ENCODE measurements at regions not wholly inside any gene's neighbourhood (a gene's known extent, or its start where the extent isn't known, plus 50 kb on each side); places are given as distances from the start of the nearest gene placed in this dataset.

DNA sequence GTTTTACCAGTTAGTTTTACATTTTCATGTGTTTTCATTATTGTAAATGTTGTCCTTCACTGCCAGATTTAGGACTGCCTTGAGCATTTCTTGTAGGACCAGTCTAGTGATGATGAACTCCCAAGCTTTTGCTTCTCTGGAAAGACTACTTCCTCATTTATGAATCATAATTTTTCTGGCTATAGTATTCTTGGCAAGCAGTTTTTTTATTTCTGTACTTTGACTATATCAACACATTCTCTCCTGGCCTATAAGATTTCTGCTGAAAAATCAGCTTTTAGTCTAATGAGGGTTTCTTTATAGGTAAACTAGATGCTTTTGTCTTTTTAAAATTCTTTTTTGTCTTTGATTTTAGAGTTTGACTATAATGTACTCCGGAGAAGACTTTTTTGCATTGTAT lies 256.8 kb upstream of the GRAMD2B start:
- Histone ChIP-seq H3K9me3 (ENCODE audit: severe bottlenecking) (peaks cover 6% of the 10 kb centered on the region), H3K4me3 (ENCODE audit: low read depth, low read length) (no peak overlapping the region), H3K27me3 (ENCODE audit: insufficient read depth, low read depth, severe bottlenecking) (no peaks in the 10 kb centered on the region), H3K36me3 (no peaks in the 10 kb centered on the region), H3K27ac (no peak overlapping the region)
- TF ChIP-seq, protein P1, sequence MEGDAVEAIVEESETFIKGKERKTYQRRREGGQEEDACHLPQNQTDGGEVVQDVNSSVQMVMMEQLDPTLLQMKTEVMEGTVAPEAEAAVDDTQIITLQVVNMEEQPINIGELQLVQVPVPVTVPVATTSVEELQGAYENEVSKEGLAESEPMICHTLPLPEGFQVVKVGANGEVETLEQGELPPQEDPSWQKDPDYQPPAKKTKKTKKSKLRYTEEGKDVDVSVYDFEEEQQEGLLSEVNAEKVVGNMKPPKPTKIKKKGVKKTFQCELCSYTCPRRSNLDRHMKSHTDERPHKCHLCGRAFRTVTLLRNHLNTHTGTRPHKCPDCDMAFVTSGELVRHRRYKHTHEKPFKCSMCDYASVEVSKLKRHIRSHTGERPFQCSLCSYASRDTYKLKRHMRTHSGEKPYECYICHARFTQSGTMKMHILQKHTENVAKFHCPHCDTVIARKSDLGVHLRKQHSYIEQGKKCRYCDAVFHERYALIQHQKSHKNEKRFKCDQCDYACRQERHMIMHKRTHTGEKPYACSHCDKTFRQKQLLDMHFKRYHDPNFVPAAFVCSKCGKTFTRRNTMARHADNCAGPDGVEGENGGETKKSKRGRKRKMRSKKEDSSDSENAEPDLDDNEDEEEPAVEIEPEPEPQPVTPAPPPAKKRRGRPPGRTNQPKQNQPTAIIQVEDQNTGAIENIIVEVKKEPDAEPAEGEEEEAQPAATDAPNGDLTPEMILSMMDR (IDR thresholded peaks at IDR 0.05; ENCODE audit: low read depth, low read length), result no peak
- DNase-seq, result no peak

DNA sequence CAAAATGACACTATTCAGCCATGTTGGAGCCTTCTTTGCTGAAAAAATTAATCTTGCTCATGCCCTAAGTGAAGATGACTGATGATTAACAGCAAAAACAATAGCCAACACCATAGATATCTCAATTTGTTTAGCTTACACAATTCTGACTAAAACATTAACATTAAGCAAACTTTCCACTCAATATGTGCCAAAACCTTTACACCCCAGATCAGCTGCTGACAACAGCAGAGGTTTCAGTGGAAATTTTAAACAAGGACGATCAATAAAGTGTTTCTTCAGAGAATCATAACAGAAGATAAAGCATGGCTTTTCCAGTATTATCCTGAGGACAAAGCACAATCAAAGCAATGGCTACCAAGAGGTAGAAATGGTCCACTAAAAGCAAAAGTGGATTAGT lies 254.4 kb upstream of the GRAMD2B start:
- Histone ChIP-seq H3K9me3 (ENCODE audit: severe bottlenecking) (peaks cover 6% of the 10 kb centered on the region), H3K4me3 (ENCODE audit: low read depth, low read length) (no peak overlapping the region), H3K27me3 (ENCODE audit: insufficient read depth, low read depth, severe bottlenecking) (no peaks in the 10 kb centered on the region), H3K36me3 (no peaks in the 10 kb centered on the region), H3K27ac (no peak overlapping the region)
- TF ChIP-seq, protein P1 (IDR thresholded peaks at IDR 0.05; ENCODE audit: low read depth, low read length), result no peak
- DNase-seq, result no peak

DNA sequence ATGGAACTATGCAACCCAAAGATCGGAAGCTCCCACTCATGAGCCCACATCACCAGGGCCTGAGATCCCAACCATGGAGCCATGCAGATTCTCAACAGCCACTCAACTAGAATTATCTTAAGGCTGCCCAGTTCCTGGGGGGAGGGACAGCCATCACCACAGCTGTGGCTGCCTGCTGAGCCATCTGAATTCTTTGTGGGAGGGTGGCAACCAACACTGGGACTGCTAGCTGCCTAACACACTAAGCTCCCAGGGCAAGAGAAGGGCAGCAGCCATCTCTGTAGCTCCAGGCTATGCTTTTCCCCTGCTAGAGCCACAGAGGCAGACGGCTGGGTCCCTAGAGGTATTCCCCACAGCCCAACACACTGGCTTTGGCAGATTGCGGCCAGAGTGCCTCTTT lies 251.3 kb upstream of the GRAMD2B start:
- TF ChIP-seq, protein P1 (IDR thresholded peaks at IDR 0.05; ENCODE audit: low read depth, low read length), result no peak

DNA sequence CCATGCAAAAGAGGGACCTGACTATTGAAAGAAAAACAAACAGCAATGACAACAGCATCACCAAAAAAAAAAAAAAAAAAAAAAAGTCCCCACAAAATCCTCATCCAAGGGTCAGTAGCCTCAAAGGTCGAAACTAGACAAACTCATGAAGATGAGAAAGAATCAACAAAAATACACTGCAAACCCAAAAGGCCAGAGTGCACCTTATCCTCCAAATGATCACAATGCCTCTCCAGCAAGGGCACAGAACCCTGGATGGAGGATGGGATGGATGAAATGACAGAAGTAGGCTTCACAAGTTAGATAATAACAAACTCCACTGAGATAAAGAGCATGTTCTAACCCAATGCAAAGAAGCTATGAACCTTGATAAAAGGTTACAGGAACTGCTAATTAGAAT lies 250.4 kb upstream of the GRAMD2B start:
- TF ChIP-seq, protein P1 (IDR thresholded peaks at IDR 0.05; ENCODE audit: low read depth, low read length), result no peak
- DNase-seq, result no peak
- no peak overlapping the region for H3K27ac ChIP-seq

More for the DNA sequence above, 251.3 kb upstream of the GRAMD2B start:
- H3K4me3 ChIP-seq (ENCODE audit: low read depth, low read length), result no peak overlapping the region
- H3K27ac ChIP-seq, result no peak overlapping the region
- no peak for DNase-seq
- no peaks in the 10 kb centered on the region for H3K27me3 ChIP-seq (ENCODE audit: insufficient read depth, low read depth, severe bottlenecking)
- no peaks in the 10 kb centered on the region for H3K36me3 ChIP-seq
- peaks cover 8% of the 10 kb centered on the region for H3K9me3 ChIP-seq (ENCODE audit: severe bottlenecking)

DNA sequence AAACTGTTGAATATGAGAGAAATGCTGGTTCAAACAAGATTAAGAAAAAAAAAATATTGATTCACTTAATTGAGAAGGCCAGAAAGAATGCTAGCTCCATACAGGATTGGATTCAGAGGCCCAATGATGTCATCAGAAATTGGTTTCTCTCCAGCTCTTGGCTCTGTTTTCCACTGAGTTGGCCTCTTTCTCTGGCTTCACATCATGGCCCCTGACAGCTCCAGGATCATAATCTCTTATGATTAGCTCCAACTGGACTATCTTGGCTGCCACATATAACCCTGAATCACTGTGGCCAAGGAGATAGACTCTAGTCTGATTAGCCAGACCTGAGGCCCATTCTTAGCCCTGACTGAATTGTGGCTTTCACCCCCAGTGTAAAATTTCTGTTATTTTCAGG lies 244.7 kb upstream of the GRAMD2B start:
- Histone ChIP-seq H3K36me3 (no peaks in the 10 kb centered on the region), H3K27me3 (ENCODE audit: insufficient read depth, low read depth, severe bottlenecking) (no peaks in the 10 kb centered on the region), H3K4me3 (ENCODE audit: low read depth, low read length) (no peak overlapping the region), H3K9me3 (ENCODE audit: severe bottlenecking) (peaks cover 2% of the 10 kb centered on the region), H3K27ac (no peak overlapping the region)
- TF ChIP-seq, protein P1 (IDR thresholded peaks at IDR 0.05; ENCODE audit: low read depth, low read length), result no peak
- no peak for DNase-seq

More for the DNA sequence above, 250.4 kb upstream of the GRAMD2B start:
- Histone ChIP-seq H3K27me3 (ENCODE audit: insufficient read depth, low read depth, severe bottlenecking) (no peaks in the 10 kb centered on the region), H3K9me3 (ENCODE audit: severe bottlenecking) (peaks cover 2% of the 10 kb centered on the region), H3K4me3 (ENCODE audit: low read depth, low read length) (no peak overlapping the region), H3K36me3 (no peaks in the 10 kb centered on the region)

DNA sequence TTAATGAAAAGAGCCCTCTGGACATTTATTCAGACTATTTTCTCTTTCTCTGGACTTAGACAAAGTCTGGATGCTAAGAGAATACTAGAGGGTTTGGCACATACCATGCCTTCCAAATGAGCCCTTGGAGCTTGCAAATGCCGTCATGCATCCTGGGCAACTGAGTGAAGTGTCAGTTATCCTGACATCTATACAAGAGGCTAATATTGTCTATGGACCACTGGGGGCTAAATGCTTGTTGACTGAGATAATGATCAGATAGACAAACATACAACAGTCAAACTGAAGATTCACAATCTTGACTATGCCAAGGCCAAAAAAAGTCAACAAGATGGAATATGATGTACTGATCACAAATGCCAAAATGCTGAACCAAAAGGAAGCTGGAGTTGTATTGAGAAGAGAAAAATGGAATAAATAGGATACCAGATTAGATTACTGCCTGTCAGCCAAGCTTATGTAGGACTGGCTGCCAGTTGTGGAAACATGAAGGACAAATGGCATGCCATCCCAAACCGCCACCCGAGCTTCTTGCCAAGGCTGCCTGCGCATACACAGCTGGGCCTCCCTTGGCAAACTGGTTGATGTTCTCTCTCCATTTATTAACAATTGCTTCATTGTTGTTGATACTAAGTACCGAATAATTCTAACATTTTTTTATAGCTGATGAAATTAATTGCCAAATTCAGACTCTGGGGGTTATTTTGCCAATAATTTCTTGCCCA lies 240.1 kb upstream of the GRAMD2B start:
- TF ChIP-seq, protein P1 (IDR thresholded peaks at IDR 0.05; ENCODE audit: low read depth, low read length), result no peak
- no peak for DNase-seq
- Histone ChIP-seq H3K36me3 (no peaks in the 10 kb centered on the region), H3K27ac (no peak overlapping the region), H3K4me3 (ENCODE audit: low read depth, low read length) (no peak overlapping the region), H3K27me3 (ENCODE audit: insufficient read depth, low read depth, severe bottlenecking) (no peaks in the 10 kb centered on the region), H3K9me3 (ENCODE audit: severe bottlenecking) (no peaks in the 10 kb centered on the region)

Measured in WERI-Rb-1 (cell line).